ENCODE measurements at regions not wholly inside any gene's neighbourhood (a gene's known extent, or its start where the extent isn't known, plus 50 kb on each side); places are given as distances from the start of the nearest gene placed in this dataset.

- no peak for DNase-seq
- no peaks in the 10 kb centered on the region for H4K20me1 ChIP-seq (ENCODE audit: insufficient read depth, low read length)
- H3K36me3 ChIP-seq (replicated peaks in 1 of 2; ENCODE audit: control insufficient read depth in 1 of 2, insufficient read depth in 2 of 2, low read length in 2 of 2) = no peaks in the 10 kb centered on the region
- intact Hi-C loops (cut with micrococcal nuclease) = no loop called here
- Mint-ChIP-seq H3K4me3 (no peak overlapping the region), H3K36me3 (peaks cover 3 to 5% of the 10 kb centered on the region in 2 donors), H3K27ac (no peak overlapping the region), H3K4me1 (no peaks in the 10 kb centered on the region), H3K27me3 (ENCODE audit: low read depth in 3 of 3) (peaks cover 0 to 1% (median 0%) of the 10 kb centered on the region in 3 donors), H3K9me3 (peaks cover 4 to 15% (median 10%) of the 10 kb centered on the region in 7 donors)
- H3K9me3 ChIP-seq (replicated peaks in 1 of 2; ENCODE audit: control insufficient read depth in 1 of 2, insufficient read depth in 1 of 2, low read length in 2 of 2) = peaks cover 8 to 13% of the 10 kb centered on the region in 2 donors
- no peaks in the 10 kb centered on the region for H3K79me2 ChIP-seq (ENCODE audit: insufficient read depth, low read length)
- H3K9ac ChIP-seq (ENCODE audit: insufficient read depth, low read length, poor library complexity, severe bottlenecking) = no peak overlapping the region
- no peak overlapping the region for H3K4me3 ChIP-seq (replicated peaks in 1 of 3; ENCODE audit: low read depth in 2 of 3, low read length in 3 of 3)
- TF ChIP-seq CTCF (IDR thresholded peaks at IDR 0.05) = no peak
- H3K27me3 ChIP-seq (ENCODE audit: control insufficient read depth in 2 of 2, insufficient read depth in 2 of 2, low read length in 2 of 2) = no peaks in the 10 kb centered on the region
- no CpG with 5 or more reads among the region's 1 CpG for WGBS (ENCODE audit: insufficient coverage)
- H3K4me1 ChIP-seq (ENCODE audit: control insufficient read depth in 1 of 2, insufficient read depth in 2 of 2, low read length in 2 of 2) = no peaks in the 10 kb centered on the region
- H2AFZ ChIP-seq (ENCODE audit: insufficient read depth, low read depth, low read length, poor library complexity, severe bottlenecking) = no peak overlapping the region
- no peak overlapping the region for H3K27ac ChIP-seq (ENCODE audit: low read depth in 1 of 2, low read length in 2 of 2)
- H3K4me2 ChIP-seq (replicated peaks; ENCODE audit: extremely low read depth, low read length, poor library complexity, severe bottlenecking) = no peak overlapping the region
These were observed 69.9 kb upstream of the PSME4 start for GRCh38 chr2:54040685-54041084.

GRCh38 chr2:54040250-54040649 lies 69.5 kb upstream of the PSME4 start:
- Histone ChIP-seq H3K27me3 (ENCODE audit: control insufficient read depth in 2 of 2, insufficient read depth in 2 of 2, low read length in 2 of 2) (no peaks in the 10 kb centered on the region), H2AFZ (ENCODE audit: insufficient read depth, low read depth, low read length, poor library complexity, severe bottlenecking) (no peak overlapping the region), H4K20me1 (ENCODE audit: insufficient read depth, low read length) (no peaks in the 10 kb centered on the region), H3K36me3 (replicated peaks in 1 of 2; ENCODE audit: control insufficient read depth in 1 of 2, insufficient read depth in 2 of 2, low read length in 2 of 2) (no peaks in the 10 kb centered on the region), H3K4me3 (replicated peaks in 1 of 3; ENCODE audit: low read depth in 2 of 3, low read length in 3 of 3) (no peak overlapping the region), H3K27ac (ENCODE audit: low read depth in 1 of 2, low read length in 2 of 2) (no peak overlapping the region), H3K4me2 (replicated peaks; ENCODE audit: extremely low read depth, low read length, poor library complexity, severe bottlenecking) (no peak overlapping the region), H3K79me2 (ENCODE audit: insufficient read depth, low read length) (no peaks in the 10 kb centered on the region), H3K4me1 (ENCODE audit: control insufficient read depth in 1 of 2, insufficient read depth in 2 of 2, low read length in 2 of 2) (no peaks in the 10 kb centered on the region), H3K9ac (ENCODE audit: insufficient read depth, low read length, poor library complexity, severe bottlenecking) (no peak overlapping the region), H3K9me3 (replicated peaks in 1 of 2; ENCODE audit: control insufficient read depth in 1 of 2, insufficient read depth in 1 of 2, low read length in 2 of 2) (peaks cover 3 to 8% of the 10 kb centered on the region in 2 donors)
- no peak overlapping the region for H3K27ac Mint-ChIP-seq
- DNase-seq = no peak
- no peak overlapping the region for H3K4me3 Mint-ChIP-seq
- no peaks in the 10 kb centered on the region for H3K4me1 Mint-ChIP-seq
- intact Hi-C loops (cut with micrococcal nuclease) = no loop called here
- H3K27me3 Mint-ChIP-seq (ENCODE audit: low read depth in 3 of 3) = peaks cover 0 to 2% (median 0%) of the 10 kb centered on the region in 3 donors
- 78% methylated on average over 2 of the region's 2 CpGs for WGBS (ENCODE audit: insufficient coverage)
- H3K36me3 Mint-ChIP-seq = peaks cover 3 to 5% of the 10 kb centered on the region in 2 donors
- H3K9me3 Mint-ChIP-seq = peaks cover 3 to 11% (median 6%) of the 10 kb centered on the region in 7 donors
- no peak for TF ChIP-seq CTCF (IDR thresholded peaks at IDR 0.05)

All from CD14-positive monocyte (primary cell).